ENCODE measurements at regions not wholly inside any gene's neighbourhood (a gene's known extent, or its start where the extent isn't known, plus 50 kb on each side); places are given as distances from the start of the nearest gene placed in this dataset.

DNA sequence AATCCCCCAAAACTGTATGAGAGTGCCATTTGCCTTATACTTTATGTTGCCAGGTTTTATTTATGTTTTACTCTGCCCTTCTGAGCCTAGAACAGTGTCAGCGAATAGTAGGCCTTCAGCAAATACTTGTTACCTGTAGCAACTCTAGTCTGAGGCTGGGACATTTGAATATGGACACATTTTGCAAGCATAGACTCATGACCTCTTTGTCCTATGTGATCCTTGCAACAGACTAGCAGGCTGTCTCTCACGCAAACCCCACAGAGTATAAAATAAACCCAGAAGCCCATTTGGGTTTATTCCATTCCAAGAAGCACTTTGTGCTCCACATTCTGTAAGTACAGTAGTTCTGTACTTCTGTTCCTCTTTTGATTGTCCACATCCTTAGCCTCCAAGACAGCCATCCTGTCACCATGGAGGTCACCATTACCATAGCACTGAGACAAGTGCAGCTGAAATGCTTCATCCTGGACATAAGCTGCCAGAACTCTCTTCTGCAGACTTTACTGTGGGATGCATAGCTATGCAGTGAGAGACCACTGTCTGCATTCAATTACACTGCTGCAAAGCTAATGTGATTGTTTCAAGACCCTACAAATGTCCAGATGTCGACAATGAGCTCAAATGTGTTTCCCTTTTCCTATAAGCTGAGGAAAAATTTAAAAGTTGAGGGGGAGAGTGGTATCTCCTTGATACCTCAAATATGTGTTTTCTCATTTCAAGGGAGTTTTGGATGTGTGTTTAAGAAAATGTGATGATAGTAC lies 425.7 kb downstream of the PID1 start:
- Histone ChIP-seq H3K9me3 (no peaks in the 10 kb centered on the region), H3K27me3 (no peaks in the 10 kb centered on the region), H3K36me3 (no peaks in the 10 kb centered on the region), H3K4me1 (no peaks in the 10 kb centered on the region), H3K27ac (no peak overlapping the region), H3K4me3 (no peak overlapping the region)
- DNase-seq, result no peak
- intact Hi-C loops (cut with DNase I), result no loop called here
- 77 to 87% methylated on average over 3 of the region's 3 CpGs for WGBS, 2 donors
- TF ChIP-seq, protein P1, sequence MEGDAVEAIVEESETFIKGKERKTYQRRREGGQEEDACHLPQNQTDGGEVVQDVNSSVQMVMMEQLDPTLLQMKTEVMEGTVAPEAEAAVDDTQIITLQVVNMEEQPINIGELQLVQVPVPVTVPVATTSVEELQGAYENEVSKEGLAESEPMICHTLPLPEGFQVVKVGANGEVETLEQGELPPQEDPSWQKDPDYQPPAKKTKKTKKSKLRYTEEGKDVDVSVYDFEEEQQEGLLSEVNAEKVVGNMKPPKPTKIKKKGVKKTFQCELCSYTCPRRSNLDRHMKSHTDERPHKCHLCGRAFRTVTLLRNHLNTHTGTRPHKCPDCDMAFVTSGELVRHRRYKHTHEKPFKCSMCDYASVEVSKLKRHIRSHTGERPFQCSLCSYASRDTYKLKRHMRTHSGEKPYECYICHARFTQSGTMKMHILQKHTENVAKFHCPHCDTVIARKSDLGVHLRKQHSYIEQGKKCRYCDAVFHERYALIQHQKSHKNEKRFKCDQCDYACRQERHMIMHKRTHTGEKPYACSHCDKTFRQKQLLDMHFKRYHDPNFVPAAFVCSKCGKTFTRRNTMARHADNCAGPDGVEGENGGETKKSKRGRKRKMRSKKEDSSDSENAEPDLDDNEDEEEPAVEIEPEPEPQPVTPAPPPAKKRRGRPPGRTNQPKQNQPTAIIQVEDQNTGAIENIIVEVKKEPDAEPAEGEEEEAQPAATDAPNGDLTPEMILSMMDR (IDR thresholded peaks at IDR 0.05), result no peak
- TF ChIP-seq POLR2AphosphoS5 (IDR thresholded peaks at IDR 0.05) (no peak), POLR2A (IDR thresholded peaks at IDR 0.05) (no peak), EP300 (IDR thresholded peaks at IDR 0.05) (no peak)

DNA sequence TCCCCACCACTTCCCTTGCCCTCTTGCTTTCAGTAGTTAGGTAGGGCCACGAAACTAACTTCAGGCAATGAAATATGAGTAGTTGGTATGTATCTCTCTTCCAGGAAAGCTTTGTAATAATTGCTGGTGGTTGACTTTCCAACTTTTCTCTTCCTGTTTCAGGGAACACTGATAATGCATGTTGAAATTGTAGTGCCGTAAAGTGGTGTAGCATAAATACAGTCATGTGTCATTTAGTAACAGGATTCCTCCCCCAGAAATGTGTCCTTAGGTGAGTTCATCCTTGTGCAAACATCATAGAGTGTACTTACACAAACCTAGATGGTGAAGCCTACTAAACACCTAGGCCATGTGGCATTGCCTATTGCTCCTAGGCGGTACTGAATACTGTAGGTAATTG lies 429.2 kb downstream of the PID1 start:
- Histone ChIP-seq H3K4me1 (no peaks in the 10 kb centered on the region), H3K27ac (no peak overlapping the region), H3K27me3 (no peaks in the 10 kb centered on the region), H3K4me3 (no peak overlapping the region), H3K9me3 (no peaks in the 10 kb centered on the region), H3K36me3 (no peaks in the 10 kb centered on the region)
- 41 to 71% methylated on average over 3 of the region's 3 CpGs for WGBS, 2 donors
- intact Hi-C loops (cut with DNase I), result no loop called here
- TF ChIP-seq POLR2A (IDR thresholded peaks at IDR 0.05) (no peak), POLR2AphosphoS5 (IDR thresholded peaks at IDR 0.05) (no peak), EP300 (IDR thresholded peaks at IDR 0.05) (no peak)
- TF ChIP-seq, protein P1 (IDR thresholded peaks at IDR 0.05), result no peak
- no peak for DNase-seq

DNA sequence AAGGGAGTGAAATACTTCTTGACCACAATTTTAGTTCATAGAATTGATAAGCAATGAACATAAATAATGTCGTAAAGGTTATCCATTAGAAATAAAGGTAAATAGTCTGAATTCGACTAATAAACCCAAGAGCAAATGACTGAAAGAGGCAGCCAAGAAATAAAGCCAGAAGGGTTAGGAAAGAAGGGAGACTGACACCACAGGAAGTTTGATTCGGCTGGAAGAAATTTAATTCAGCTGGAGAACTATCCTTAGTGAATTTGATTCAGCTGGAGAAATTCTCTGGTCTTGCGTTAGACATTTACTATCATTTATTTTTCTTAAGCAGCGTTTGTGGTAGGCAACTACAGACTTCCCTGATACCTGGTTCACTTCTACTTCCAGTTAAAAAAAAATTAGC lies 429.6 kb downstream of the PID1 start:
- no peak overlapping the region for H3K27ac ChIP-seq
- H3K9me3 ChIP-seq, result no peaks in the 10 kb centered on the region
- intact Hi-C loops (cut with DNase I), result no loop called here
- H3K27me3 ChIP-seq, result no peaks in the 10 kb centered on the region
- no peaks in the 10 kb centered on the region for H3K36me3 ChIP-seq
- no peak overlapping the region for H3K4me3 ChIP-seq
- no peaks in the 10 kb centered on the region for H3K4me1 ChIP-seq
- DNase-seq, result no peak
- TF ChIP-seq, protein P1 (IDR thresholded peaks at IDR 0.05), result no peak
- TF ChIP-seq POLR2AphosphoS5 (IDR thresholded peaks at IDR 0.05) (no peak), EP300 (IDR thresholded peaks at IDR 0.05) (no peak), POLR2A (IDR thresholded peaks at IDR 0.05) (no peak)
- WGBS, 2 donors, result 82 to 84% methylated on average over 5 of the region's 5 CpGs

DNA sequence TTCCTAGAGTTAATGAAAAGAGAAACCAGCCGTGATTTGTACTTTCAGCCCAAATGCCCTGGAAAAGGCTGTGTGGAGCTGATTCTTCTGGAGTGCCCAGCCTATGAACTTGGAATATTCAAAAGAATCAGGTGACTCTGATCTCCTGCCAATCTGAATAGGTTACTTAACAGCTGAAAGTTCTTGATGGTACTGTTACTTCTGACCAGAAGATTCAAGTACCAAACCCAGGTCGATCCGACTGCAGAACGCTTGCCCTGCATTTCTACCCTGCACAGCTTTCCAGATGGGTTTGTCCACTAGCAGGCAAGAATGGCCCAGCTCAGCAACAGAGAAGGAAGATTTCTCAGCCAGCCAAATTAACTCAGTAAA lies 430.4 kb downstream of the PID1 start:
- no peaks in the 10 kb centered on the region for H3K27me3 ChIP-seq
- no peaks in the 10 kb centered on the region for H3K9me3 ChIP-seq
- H3K4me3 ChIP-seq, result no peak overlapping the region
- TF ChIP-seq, protein P1 (IDR thresholded peaks at IDR 0.05), result no peak
- no peak for TF ChIP-seq EP300 (IDR thresholded peaks at IDR 0.05)
- TF ChIP-seq POLR2A (IDR thresholded peaks at IDR 0.05), result no peak
- no peak for TF ChIP-seq POLR2AphosphoS5 (IDR thresholded peaks at IDR 0.05)
- intact Hi-C loops (cut with DNase I), result no loop called here
- H3K36me3 ChIP-seq, result no peaks in the 10 kb centered on the region
- DNase-seq, result no peak
- WGBS, 2 donors, result 93 to 97% methylated on average over 4 of the region's 4 CpGs
- H3K4me1 ChIP-seq, result no peaks in the 10 kb centered on the region
- no peak overlapping the region for H3K27ac ChIP-seq

All from sigmoid colon (tissue), 6 donors.